HT1080 (cell line): ENCODE measurements at regions not wholly inside any gene's neighbourhood (a gene's known extent, or its start where the extent isn't known, plus 50 kb on each side); places are given as distances from the start of the nearest gene placed in this dataset.
A peak's percentile ranks its signal among the peaks of the same experiment; 100 is the strongest.
"Not testable (repeated sequence)": the region's sequence is repeated elsewhere in the genome, so short reads cannot be mapped to it uniquely, and the experiment has no call there.

Experiments used
- DNase-seq: peaks from one replicate; pipeline ENCODE4 v3.0.0-alpha.2; 2015; ENCODE audit warnings: low read depth

DNA sequence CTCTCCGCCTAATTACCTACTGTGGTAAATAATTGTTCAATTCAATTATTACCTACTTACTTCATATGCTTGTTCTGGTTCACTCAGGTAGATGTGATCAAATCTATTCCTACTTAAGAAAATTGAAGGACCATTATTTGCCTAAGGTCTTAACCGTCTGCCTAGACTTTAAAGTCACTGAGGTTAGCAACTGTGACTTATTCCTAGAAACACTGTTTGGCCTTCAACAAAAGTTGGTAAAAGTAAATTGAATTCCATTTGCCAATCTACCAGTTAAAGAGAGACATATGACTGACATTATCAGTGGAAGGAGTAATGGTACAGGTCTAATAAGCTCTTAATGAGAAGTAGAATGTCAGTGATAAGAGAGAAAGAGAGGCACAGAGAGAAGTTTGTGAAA is 491.5 kb downstream of the NYAP2 start:
- DNase-seq: no peak

GRCh38 chr2:225889452-225889851 is 489.9 kb downstream of the NYAP2 start:
- peak; percentile 85 for DNase-seq

- peak; percentile 24 for DNase-seq
These were observed 467.6 kb downstream of the NYAP2 start for GRCh38 chr2:225867071-225867470.

DNA sequence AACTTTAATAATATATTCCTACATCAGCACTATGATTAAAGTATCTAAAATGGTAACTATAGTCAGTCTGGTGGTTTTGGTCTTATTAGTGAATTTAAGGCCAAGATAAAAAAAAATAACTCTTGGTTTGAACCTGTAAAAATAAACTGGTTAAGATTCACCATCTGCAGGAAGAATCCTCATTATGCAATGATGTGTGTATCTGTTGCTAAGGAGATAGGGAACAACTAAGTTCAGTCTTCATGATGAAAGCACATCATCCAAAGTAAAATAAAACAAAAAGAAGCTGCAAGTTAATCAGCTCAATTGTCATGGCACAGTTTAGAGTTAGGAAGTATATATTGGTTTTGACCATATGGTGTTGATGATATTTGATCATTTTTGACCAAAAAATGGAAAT is 466.0 kb downstream of the NYAP2 start:
- DNase-seq: no peak

DNA sequence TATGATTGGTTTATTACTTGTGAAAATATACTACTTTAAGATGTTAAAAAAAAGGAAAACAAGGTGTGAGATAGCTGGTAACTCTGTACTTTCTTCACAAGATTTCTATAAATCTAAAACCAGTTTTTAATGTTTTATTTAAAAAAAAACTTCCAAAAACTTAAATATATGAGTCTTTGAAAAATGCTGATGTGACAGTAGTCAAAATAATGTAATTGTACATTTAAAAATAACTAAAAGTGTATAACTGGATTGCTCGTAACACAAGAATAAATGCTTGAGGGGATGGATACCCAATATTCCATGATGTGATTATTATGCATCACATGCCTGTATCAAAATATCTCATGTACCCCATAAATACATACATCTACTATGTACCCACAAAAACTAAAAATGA is 464.9 kb downstream of the NYAP2 start:
- DNase-seq: no peak

DNA sequence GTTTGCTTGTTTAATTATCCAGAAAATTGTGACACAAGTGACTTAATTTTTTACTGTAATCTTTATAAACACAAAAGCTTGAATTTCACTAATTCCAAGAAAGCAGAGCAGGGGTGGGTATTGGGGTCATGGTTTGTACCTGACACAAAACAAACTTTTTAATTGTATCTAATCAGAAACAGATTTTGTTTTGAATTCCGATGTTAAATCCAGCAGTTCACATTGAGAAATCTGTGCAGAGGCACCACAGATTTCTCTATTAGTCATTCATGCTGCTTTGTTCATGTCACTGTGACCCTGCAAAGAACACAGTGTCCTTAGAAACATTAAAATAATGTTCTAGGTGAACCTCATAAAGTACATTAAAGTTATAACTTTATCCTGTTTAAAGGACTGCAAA is 443.4 kb downstream of the NYAP2 start:
- DNase-seq: no peak

DNA sequence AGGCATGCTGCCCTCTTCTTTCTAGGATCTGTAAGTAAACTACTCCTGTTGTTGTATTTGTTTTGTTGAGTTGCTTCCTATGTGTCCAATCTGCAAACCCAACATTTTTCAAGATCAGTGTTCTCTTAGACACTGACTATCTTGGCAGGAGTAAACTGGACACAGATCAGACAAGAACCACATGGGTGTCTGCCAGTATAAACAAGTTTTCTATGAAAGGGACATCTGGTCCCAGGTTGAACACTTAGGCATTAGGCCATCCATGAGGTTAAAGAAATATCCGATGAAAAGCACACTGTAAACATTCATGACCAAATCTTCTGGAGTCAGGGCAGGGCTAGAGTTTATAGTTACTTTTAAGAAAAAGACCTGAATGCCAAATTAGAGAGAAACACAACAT is 441.8 kb downstream of the NYAP2 start:
- DNase-seq: no peak

DNA sequence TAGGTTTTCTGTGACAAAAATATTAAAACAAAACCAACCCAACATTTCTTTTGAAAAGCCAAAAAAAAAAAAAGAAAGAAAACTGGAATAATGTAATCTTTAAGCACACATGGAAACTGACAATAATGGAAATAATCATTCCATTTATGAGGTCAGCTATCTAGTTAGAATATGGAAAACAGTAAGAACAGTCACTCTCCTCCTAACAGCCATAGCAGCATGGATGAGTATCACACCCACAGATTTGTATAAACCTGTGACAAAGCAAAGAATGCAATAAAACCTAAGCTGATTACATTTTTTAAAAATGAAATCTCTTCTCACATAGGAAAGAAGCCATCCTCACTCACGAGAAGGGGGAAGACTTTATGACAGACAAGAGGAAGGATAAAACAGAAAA is 437.8 kb downstream of the NYAP2 start:
- no peak for DNase-seq

DNA sequence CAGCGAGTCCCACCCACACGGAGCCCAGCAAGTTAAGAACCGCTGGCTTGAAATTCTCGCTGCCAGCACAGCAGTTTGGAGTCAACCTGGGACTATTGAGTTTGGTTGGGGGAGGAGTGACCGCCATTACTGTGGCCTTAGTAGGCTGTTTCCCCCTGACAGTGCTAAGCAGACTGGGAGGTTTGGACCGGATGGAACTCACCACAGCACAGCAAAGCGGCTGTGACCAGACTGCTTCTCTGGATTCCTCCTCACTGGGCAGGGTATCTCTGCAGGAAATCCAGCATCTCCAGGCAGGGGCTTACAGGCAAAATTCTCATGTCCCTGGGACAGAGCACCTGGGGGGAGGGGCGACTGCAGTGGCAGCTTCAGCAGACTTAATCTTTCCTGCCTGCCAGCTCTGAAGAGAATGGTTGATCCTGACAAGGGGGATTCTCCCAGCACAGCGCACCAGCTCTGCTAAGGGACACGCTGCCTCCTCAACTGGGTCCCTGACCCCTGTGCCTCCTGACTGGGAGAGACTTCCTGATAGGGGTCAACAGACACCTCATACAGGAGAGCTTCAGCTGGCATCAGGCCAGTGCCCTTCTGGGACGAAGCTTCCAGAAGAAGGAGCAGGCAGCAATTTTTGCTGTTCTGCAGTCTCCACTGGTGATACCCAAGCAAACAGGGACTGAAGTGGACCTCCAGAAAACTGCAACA is 425.4 kb downstream of the NYAP2 start:
- no peak for DNase-seq

DNA sequence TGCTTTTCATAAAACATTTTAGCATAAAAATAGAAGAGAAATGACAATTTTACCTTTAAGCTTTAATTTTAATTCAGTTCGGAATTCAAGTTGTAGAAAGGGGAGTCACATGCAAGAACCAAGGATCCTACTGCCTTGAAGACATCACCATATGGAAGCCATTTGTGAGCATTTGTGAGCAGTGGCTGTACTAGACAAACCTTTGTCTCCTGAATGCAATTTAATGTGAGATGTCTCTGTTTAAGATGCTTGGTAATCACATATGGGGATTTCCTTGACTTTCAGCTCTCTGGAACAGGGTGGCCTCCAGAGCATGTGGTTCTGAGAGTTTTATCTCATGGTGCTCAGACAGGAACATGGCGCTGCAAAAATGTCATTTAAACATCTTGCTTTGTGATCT is 421.8 kb downstream of the NYAP2 start:
- no peak for DNase-seq

DNA sequence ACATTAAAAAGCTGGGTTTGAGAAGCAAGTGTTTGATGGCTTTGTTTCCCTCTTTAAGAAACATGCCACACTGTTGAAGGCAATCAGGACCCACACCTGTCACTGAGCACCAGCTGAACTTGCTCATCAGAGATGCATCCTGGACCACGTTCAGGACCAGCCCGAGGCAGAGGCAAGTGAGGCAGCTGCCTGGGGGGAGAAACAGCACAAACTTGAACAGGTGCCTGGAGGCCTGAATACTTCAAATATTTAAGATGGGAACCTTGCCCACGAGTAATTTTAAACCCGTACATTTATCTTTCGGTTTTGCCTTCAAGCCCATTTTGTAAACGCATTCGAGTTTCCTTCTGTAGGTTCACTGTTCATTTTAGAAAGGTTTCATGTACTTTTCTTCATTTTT is 421.3 kb downstream of the NYAP2 start:
- DNase-seq: no peak

- no peak for DNase-seq
These were observed 415.0 kb downstream of the NYAP2 start for GRCh38 chr2:225814554-225814953.

DNA sequence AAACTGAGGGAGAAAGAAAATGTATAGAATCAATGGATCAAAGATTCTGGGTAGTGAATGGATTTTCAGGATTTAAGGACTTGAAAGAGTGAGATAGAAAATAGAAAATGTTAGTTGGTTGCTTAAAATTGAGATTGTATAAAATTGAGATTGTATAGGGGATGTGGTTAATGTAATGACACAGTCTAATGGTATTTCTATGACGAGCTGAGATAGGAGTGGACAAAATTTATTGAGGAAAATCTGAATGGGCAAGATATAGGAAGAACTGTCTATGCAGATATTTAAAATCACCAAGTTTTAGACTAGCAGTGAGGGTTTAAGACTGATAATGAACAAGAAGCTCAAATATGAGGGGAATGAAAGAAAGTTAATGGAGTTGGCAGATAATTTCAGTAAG is 406.6 kb downstream of the NYAP2 start:
- DNase-seq: peak; percentile 34

DNA sequence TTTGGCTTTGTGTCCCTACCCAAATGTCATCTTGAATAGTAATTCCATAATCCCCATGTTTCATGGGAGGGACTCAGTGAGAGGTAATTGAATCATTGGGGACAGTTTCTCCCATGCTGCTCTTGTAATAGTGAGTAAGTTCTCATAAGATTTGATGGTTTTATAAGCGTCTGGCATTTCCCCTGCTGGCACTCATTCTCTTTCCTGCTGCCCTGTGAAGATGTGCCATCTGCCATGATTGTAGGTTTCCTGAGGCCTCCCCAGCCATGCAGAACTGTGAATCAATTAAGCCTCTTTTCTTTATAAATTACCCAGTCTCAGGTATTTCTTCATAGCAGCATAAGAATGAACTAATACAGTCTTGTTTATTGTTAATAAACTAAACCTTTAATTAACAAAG is 402.6 kb downstream of the NYAP2 start:
- DNase-seq: not testable (repeated sequence)

GRCh38 chr2:225797394-225797793 is 397.9 kb downstream of the NYAP2 start:
- no peak for DNase-seq

DNA sequence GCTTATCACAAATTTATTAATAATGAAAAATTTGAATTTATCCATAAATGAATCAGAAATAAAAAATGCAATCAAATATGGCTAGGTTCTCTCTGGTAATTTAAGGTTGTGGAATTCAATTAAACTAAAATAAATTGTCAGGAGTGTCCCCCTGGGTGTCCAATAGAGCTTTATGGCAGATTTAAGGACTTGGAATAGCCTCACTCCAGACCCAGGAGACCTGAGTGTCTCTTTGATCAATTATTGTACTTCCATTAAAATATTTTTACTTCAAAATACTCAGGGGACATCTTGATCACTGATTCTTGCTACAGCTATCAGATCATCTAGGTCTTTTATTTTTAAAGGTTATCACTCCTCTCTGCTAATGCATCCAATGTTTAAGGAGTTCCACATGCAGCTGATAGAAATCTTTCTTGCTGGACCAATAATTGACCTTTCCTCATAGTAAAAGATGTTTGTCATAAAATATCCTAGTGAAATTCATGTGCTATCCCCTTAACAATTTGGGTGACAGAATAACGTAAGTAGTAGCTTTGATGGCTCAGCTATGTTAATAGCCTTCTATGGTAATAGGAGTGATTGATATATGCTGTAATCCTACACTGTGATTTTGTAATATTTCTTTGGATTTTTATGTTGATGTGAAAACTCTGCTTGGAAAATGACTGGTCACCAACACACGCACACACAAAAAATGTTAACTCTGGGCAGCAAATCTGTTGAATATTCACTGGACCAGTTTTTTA is 395.3 kb downstream of the NYAP2 start:
- DNase-seq: no peak

GRCh38 chr2:225793736-225794550 is 394.4 kb downstream of the NYAP2 start:
- no peak for DNase-seq

- DNase-seq: peak; percentile 10
These were observed 389.1 kb downstream of the NYAP2 start for GRCh38 chr2:225788571-225789094.

GRCh38 chr2:225787497-225787896 is 388.0 kb downstream of the NYAP2 start:
- no peak for DNase-seq

DNA sequence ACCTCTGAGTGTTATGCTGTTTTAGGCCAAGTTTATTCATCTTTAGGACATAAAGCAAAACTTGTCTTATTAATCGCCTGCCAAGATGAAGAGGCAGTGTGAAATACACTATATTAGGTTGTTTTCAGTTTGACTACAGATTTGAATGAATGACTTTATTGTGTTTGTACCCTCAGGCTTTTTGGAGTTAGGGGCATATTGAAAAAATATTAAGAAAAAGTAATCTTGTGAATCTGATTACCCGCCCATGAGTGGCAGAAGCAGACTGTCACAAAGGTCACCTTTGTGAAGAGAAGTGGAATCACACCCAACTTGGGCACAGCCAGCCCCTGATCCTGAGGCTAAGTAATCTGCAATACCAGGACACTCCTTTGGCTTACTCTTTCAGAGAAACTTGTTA is 382.5 kb downstream of the NYAP2 start:
- no peak for DNase-seq

DNA sequence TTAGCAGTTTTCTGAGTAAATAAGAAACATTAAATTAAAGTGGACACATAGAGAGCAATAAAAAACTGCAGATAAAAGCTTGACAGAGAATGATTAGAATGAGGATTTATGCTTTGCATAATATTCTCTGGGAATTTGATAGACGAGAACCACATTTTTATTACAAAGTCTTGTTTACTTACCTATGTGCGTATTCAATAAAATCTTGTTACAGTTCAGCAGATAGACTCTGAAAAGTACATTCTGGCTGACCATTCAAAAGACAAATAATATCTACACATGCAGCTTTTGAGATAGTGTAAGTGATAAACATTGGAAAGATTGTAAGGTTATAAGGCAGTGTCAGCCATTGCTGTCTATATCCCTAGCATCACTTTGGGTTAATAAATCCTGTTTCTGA is 381.6 kb downstream of the NYAP2 start:
- no peak for DNase-seq

- DNase-seq: no peak
These were observed 380.3 kb downstream of the NYAP2 start for GRCh38 chr2:225779829-225780228.
